DOHH2 (cell line): ENCODE measurements at regions not wholly inside any gene's neighbourhood (a gene's known extent, or its start where the extent isn't known, plus 50 kb on each side); places are given as distances from the start of the nearest gene placed in this dataset.

Experiments
- EZH2phosphoT487 ChIP-seq: fragments of 200-600 bp; sonication (generic); IDR thresholded peaks from 2 replicates; pipeline ENCODE4 v1.6.1; 2017; ENCODE audit warnings: borderline replicate concordance, mild to moderate bottlenecking, antibody characterized with exemption, low read length, moderate library complexity, mixed read lengths
- TF ChIP-seq, protein P1 (sequence below): fragments of 200-600 bp; sonication (generic); IDR thresholded peaks from one replicate; pipeline ENCODE4 v1.5.1; 2014; ENCODE audit warnings: antibody characterized with exemption, mild to moderate bottlenecking, low read depth, low read length; ENCODE audit not compliant: poor library complexity, severe bottlenecking

DNA sequence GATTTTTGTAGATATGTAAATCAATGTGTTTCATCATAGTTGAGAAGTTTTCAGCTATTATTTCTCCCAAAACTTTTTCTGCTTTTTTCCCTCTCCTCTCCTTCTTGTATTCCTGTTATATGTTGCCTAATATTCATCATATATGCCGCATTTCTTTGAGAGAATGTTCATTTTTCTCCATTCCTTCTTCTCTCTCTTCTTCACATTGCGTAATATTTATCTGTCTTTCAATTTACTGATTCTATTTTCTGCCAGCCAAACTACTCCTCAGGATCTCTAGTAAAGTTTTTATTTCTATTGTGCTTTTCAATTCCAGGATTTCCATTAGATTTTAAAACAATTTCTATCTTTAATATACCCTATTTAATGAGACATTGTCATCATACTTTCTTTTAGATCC lies 896.8 kb downstream of the EPHA7 start:
- TF ChIP-seq, protein P1, sequence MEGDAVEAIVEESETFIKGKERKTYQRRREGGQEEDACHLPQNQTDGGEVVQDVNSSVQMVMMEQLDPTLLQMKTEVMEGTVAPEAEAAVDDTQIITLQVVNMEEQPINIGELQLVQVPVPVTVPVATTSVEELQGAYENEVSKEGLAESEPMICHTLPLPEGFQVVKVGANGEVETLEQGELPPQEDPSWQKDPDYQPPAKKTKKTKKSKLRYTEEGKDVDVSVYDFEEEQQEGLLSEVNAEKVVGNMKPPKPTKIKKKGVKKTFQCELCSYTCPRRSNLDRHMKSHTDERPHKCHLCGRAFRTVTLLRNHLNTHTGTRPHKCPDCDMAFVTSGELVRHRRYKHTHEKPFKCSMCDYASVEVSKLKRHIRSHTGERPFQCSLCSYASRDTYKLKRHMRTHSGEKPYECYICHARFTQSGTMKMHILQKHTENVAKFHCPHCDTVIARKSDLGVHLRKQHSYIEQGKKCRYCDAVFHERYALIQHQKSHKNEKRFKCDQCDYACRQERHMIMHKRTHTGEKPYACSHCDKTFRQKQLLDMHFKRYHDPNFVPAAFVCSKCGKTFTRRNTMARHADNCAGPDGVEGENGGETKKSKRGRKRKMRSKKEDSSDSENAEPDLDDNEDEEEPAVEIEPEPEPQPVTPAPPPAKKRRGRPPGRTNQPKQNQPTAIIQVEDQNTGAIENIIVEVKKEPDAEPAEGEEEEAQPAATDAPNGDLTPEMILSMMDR: no peak
- TF ChIP-seq EZH2phosphoT487: no peak
